WTC11 (cell line): ENCODE measurements at regions not wholly inside any gene's neighbourhood (a gene's known extent, or its start where the extent isn't known, plus 50 kb on each side); places are given as distances from the start of the nearest gene placed in this dataset.
A peak's percentile ranks its signal among the peaks of the same experiment; 100 is the strongest.

Source experiments
- ATAC-seq: fragments of 200-7000 bp; cut with Tn5 transposase; 2 replicates; pipeline ENCODE4 v1.10.0; 2021; ENCODE audit warnings: mild to moderate bottlenecking, moderate library complexity
- CTCF ChIA-PET: fragments of 300-600 bp; sonication (Branson Sonifier 250); formaldehyde crosslinking; loops from one replicate; lab custom pipeline; 2021; ENCODE audit warnings: antibody characterized with exemption; lab: Charles Lee
- POLR2A ChIA-PET: fragments of 350-600 bp; sonication (Branson Sonifier 250); formaldehyde crosslinking; loops from one replicate; lab custom pipeline; 2021; ENCODE audit warnings: antibody characterized with exemption; lab: Charles Lee
- DNase-seq: peaks from one replicate; pipeline ENCODE4 v3.0.0; 2021; ENCODE audit warnings: low spot score
- H3K27ac Mint-ChIP-seq: 2 replicates; pipeline ENCODE4 v1.8.0; 2021; ENCODE audit warnings: mixed read lengths
- H3K27me3 Mint-ChIP-seq: 2 replicates; pipeline ENCODE4 v1.8.0; 2021; ENCODE audit warnings: low read depth, mild to moderate bottlenecking, moderate library complexity, mixed read lengths
- H3K36me3 Mint-ChIP-seq: 2 replicates; pipeline ENCODE4 v1.8.0; 2021; ENCODE audit warnings: mixed read lengths
- H3K4me1 Mint-ChIP-seq: 2 replicates; pipeline ENCODE4 v1.8.0; 2022; ENCODE audit warnings: mixed read lengths
- H3K4me3 Mint-ChIP-seq: 2 replicates; pipeline ENCODE4 v1.8.0; 2021; ENCODE audit warnings: mild to moderate bottlenecking, moderate library complexity, mixed read lengths
- H3K9me3 Mint-ChIP-seq: 2 replicates; pipeline ENCODE4 v1.8.0; 2021; ENCODE audit warnings: mixed read lengths
- ESRRA ChIP-seq: sonication (generic); formaldehyde crosslinking; IDR thresholded peaks from 2 replicates; pipeline ENCODE4 v1.8.1; 2022; ENCODE audit warnings: mild to moderate bottlenecking, missing genetic modification reagents, borderline replicate concordance
- FOXJ3 ChIP-seq: sonication (generic); formaldehyde crosslinking; IDR thresholded peaks from 2 replicates; pipeline ENCODE4 v1.9.0; 2021; ENCODE audit warnings: missing genetic modification reagents, mild to moderate bottlenecking, borderline replicate concordance
- JAZF1 ChIP-seq: fragments of 250-450 bp; sonication (Bioruptor Pico); IDR thresholded peaks from 2 replicates; pipeline ENCODE4 v1.9.0; 2021; ENCODE audit warnings: moderate library complexity, mild to moderate bottlenecking, inconsistent platforms
- KAT7 ChIP-seq: sonication (generic); formaldehyde crosslinking; IDR thresholded peaks from 2 replicates; pipeline ENCODE4 v1.8.1; 2023; ENCODE audit warnings: missing genetic modification reagents, mild to moderate bottlenecking, borderline replicate concordance
- MYBL2 ChIP-seq: sonication (generic); formaldehyde crosslinking; IDR thresholded peaks from 2 replicates; pipeline ENCODE4 v1.8.1; 2023; ENCODE audit warnings: mild to moderate bottlenecking, moderate library complexity, missing genetic modification reagents
- NFATC4 ChIP-seq: fragments of 250-450 bp; sonication (Bioruptor Pico); IDR thresholded peaks from 2 replicates; pipeline ENCODE4 v1.9.0; 2021; ENCODE audit warnings: mild to moderate bottlenecking
- NR1H2 ChIP-seq: sonication (generic); formaldehyde crosslinking; IDR thresholded peaks from 2 replicates; pipeline ENCODE4 v1.9.0; 2021; ENCODE audit warnings: mild to moderate bottlenecking, moderate library complexity, missing genetic modification reagents
- NR2C2 ChIP-seq: sonication (generic); formaldehyde crosslinking; IDR thresholded peaks from 2 replicates; pipeline ENCODE4 v1.8.0; 2022; ENCODE audit warnings: mild to moderate bottlenecking, missing genetic modification reagents
- SMAD4 ChIP-seq: sonication (generic); formaldehyde crosslinking; IDR thresholded peaks from 2 replicates; pipeline ENCODE4 v1.8.0; 2022; ENCODE audit warnings: mild to moderate bottlenecking, missing genetic modification reagents
- SOX15 ChIP-seq: fragments of 250-450 bp; sonication (Bioruptor Pico); IDR thresholded peaks from 2 replicates; pipeline ENCODE4 v1.9.0; 2021; ENCODE audit warnings: mild to moderate bottlenecking
- SP1 ChIP-seq: sonication (generic); formaldehyde crosslinking; conservative IDR thresholded peaks from 2 replicates; pipeline ENCODE4 v1.8.1; 2022; ENCODE audit warnings: missing genetic modification reagents
- TEAD1 ChIP-seq: sonication (generic); formaldehyde crosslinking; IDR thresholded peaks from 2 replicates; pipeline ENCODE4 v1.8.0; 2022; ENCODE audit warnings: mild to moderate bottlenecking, missing genetic modification reagents
- ZNF219 ChIP-seq: sonication (generic); formaldehyde crosslinking; IDR thresholded peaks from 2 replicates; pipeline ENCODE4 v1.8.0; 2023; ENCODE audit warnings: missing genetic modification reagents, mild to moderate bottlenecking, borderline replicate concordance
- ZNF232 ChIP-seq: sonication (generic); formaldehyde crosslinking; IDR thresholded peaks from 2 replicates; pipeline ENCODE4 v1.8.0; 2022; ENCODE audit warnings: mild to moderate bottlenecking, missing genetic modification reagents
- TF ChIP-seq, protein P1 (sequence below): sonication (generic); formaldehyde crosslinking; IDR thresholded peaks from 2 replicates; pipeline ENCODE4 v1.8.1; 2022; ENCODE audit warnings: mild to moderate bottlenecking, missing genetic modification reagents, moderate library complexity, borderline replicate concordance
- TF ChIP-seq, protein P2 (sequence below): fragments of 250-450 bp; sonication (Bioruptor Pico); IDR thresholded peaks from 2 replicates; pipeline ENCODE4 v2.1.2; 2022; ENCODE audit warnings: mild to moderate bottlenecking, moderate library complexity
- TF ChIP-seq, protein P3 (sequence below): sonication (generic); formaldehyde crosslinking; IDR thresholded peaks from 2 replicates; pipeline ENCODE4 v1.8.0; 2023; ENCODE audit warnings: missing genetic modification reagents, mild to moderate bottlenecking, borderline replicate concordance
- TF ChIP-seq, protein P4 (sequence below): sonication (generic); formaldehyde crosslinking; IDR thresholded peaks from 2 replicates; pipeline ENCODE4 v1.8.0; 2022; ENCODE audit warnings: mild to moderate bottlenecking, missing genetic modification reagents
- TF ChIP-seq, protein P5 (sequence below): sonication (generic); formaldehyde crosslinking; IDR thresholded peaks from 2 replicates; pipeline ENCODE4 v1.8.1; 2023; ENCODE audit warnings: mild to moderate bottlenecking, missing genetic modification reagents, moderate library complexity
- TF ChIP-seq, protein P6 (sequence below): sonication (generic); formaldehyde crosslinking; conservative IDR thresholded peaks from 2 replicates; pipeline ENCODE4 v1.8.1; 2023; ENCODE audit warnings: mild to moderate bottlenecking, low read depth, missing genetic modification reagents, moderate library complexity
- TF ChIP-seq, protein P7 (sequence below): sonication (generic); formaldehyde crosslinking; IDR thresholded peaks from 2 replicates; pipeline ENCODE4 v1.8.1; 2023; ENCODE audit warnings: mild to moderate bottlenecking, missing genetic modification reagents
- TF ChIP-seq, protein P8 (sequence below): sonication (generic); formaldehyde crosslinking; IDR thresholded peaks from 2 replicates; pipeline ENCODE4 v1.8.1; 2022; ENCODE audit warnings: low read depth, mild to moderate bottlenecking, moderate library complexity, missing genetic modification reagents, borderline replicate concordance

DNA sequence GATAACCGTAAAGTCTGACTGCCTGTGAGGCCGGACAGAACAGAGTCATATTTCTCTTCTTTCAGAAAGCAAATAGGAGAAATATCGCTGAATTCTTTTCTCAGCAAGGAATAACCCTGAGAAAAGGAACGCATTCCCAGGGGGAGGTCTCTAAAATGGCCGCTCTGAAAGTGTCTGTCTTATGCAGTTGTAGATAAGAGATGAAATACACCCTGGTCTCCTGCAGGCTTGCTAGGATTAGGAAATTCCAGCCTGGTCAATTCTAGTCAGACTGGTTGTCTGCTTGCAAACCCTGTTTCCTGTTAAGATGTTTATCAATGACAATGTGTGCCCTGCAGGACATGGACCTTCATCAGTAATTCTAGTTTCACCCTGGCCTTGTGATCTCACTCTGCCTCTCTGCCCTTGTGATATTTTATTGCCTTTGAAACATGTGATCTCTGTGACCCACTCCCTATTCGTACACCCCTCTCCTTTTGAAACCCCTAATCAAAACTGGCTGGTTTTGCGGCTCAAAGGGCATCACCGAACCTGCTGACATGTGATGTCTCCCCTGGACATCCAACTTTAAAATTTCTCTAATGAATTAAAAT is 934.8 kb upstream of the SPRY2 start:
- ChIA-PET CTCF (no interaction called here), POLR2A (no interaction called here)
- peak; percentile 34 for DNase-seq
- peaks cover 40% of the 10 kb centered on the region for H3K9me3 Mint-ChIP-seq
- no peaks in the 10 kb centered on the region for H3K27me3 Mint-ChIP-seq
- TF ChIP-seq KAT7 (CRISPR knock-in tag) (no peak), NR1H2 (CRISPR knock-in tag) (no peak), TEAD1 (CRISPR knock-in tag) (no peak), SOX15 (no peak), MYBL2 (CRISPR knock-in tag) (no peak), ESRRA (no peak), SP1 (CRISPR knock-in tag) (no peak), FOXJ3 (CRISPR knock-in tag) (no peak), JAZF1 (CRISPR knock-in tag) (no peak), ZNF219 (CRISPR knock-in tag) (no peak), NFATC4 (CRISPR knock-in tag) (no peak), NR2C2 (no peak)
- TF ChIP-seq, protein P1, sequence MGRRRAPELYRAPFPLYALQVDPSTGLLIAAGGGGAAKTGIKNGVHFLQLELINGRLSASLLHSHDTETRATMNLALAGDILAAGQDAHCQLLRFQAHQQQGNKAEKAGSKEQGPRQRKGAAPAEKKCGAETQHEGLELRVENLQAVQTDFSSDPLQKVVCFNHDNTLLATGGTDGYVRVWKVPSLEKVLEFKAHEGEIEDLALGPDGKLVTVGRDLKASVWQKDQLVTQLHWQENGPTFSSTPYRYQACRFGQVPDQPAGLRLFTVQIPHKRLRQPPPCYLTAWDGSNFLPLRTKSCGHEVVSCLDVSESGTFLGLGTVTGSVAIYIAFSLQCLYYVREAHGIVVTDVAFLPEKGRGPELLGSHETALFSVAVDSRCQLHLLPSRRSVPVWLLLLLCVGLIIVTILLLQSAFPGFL (CRISPR knock-in tag) = no peak
- TF ChIP-seq, protein P2, sequence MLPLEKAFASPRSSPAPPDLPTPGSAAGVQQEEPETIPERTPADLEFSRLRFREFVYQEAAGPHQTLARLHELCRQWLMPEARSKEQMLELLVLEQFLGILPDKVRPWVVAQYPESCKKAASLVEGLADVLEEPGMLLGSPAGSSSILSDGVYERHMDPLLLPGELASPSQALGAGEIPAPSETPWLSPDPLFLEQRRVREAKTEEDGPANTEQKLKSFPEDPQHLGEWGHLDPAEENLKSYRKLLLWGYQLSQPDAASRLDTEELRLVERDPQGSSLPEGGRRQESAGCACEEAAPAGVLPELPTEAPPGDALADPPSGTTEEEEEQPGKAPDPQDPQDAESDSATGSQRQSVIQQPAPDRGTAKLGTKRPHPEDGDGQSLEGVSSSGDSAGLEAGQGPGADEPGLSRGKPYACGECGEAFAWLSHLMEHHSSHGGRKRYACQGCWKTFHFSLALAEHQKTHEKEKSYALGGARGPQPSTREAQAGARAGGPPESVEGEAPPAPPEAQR (CRISPR knock-in tag) = no peak
- TF ChIP-seq, protein P3, sequence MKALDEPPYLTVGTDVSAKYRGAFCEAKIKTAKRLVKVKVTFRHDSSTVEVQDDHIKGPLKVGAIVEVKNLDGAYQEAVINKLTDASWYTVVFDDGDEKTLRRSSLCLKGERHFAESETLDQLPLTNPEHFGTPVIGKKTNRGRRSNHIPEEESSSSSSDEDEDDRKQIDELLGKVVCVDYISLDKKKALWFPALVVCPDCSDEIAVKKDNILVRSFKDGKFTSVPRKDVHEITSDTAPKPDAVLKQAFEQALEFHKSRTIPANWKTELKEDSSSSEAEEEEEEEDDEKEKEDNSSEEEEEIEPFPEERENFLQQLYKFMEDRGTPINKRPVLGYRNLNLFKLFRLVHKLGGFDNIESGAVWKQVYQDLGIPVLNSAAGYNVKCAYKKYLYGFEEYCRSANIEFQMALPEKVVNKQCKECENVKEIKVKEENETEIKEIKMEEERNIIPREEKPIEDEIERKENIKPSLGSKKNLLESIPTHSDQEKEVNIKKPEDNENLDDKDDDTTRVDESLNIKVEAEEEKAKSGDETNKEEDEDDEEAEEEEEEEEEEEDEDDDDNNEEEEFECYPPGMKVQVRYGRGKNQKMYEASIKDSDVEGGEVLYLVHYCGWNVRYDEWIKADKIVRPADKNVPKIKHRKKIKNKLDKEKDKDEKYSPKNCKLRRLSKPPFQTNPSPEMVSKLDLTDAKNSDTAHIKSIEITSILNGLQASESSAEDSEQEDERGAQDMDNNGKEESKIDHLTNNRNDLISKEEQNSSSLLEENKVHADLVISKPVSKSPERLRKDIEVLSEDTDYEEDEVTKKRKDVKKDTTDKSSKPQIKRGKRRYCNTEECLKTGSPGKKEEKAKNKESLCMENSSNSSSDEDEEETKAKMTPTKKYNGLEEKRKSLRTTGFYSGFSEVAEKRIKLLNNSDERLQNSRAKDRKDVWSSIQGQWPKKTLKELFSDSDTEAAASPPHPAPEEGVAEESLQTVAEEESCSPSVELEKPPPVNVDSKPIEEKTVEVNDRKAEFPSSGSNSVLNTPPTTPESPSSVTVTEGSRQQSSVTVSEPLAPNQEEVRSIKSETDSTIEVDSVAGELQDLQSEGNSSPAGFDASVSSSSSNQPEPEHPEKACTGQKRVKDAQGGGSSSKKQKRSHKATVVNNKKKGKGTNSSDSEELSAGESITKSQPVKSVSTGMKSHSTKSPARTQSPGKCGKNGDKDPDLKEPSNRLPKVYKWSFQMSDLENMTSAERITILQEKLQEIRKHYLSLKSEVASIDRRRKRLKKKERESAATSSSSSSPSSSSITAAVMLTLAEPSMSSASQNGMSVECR (CRISPR knock-in tag) = no peak
- TF ChIP-seq, protein P4, sequence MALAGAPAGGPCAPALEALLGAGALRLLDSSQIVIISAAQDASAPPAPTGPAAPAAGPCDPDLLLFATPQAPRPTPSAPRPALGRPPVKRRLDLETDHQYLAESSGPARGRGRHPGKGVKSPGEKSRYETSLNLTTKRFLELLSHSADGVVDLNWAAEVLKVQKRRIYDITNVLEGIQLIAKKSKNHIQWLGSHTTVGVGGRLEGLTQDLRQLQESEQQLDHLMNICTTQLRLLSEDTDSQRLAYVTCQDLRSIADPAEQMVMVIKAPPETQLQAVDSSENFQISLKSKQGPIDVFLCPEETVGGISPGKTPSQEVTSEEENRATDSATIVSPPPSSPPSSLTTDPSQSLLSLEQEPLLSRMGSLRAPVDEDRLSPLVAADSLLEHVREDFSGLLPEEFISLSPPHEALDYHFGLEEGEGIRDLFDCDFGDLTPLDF (CRISPR knock-in tag) = no peak
- TF ChIP-seq, protein P5, sequence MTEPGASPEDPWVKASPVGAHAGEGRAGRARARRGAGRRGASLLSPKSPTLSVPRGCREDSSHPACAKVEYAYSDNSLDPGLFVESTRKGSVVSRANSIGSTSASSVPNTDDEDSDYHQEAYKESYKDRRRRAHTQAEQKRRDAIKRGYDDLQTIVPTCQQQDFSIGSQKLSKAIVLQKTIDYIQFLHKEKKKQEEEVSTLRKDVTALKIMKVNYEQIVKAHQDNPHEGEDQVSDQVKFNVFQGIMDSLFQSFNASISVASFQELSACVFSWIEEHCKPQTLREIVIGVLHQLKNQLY (CRISPR knock-in tag) = no peak
- no peaks in the 10 kb centered on the region for H3K4me1 Mint-ChIP-seq
- H3K36me3 Mint-ChIP-seq = peaks cover 21% of the 10 kb centered on the region
- H3K27ac Mint-ChIP-seq = no peak overlapping the region
- H3K4me3 Mint-ChIP-seq = no peak overlapping the region
- no peak for ATAC-seq

DNA sequence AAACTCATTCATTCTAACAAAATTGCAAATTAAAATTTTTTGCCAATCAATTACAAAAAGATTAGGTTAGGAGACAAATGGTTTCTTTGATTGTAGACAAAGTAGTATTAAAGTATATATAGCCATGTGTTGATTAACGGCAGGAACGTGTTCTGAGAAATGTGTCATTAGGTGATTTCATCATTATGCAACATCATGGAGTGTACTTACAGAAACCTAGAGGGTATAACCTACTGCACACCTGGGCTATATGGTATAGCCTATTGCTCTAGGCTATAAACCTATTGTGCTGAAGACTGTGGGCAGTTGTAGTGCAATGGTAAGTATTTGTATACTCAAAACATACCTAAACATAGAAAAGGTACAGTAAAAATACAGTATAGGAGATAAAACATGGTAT is 906.8 kb upstream of the SPRY2 start:
- ChIA-PET CTCF (no interaction called here), POLR2A (no interaction called here)
- no peak overlapping the region for H3K4me3 Mint-ChIP-seq
- no peaks in the 10 kb centered on the region for H3K27me3 Mint-ChIP-seq
- DNase-seq (no peak), ATAC-seq (no peak)
- no peaks in the 10 kb centered on the region for H3K36me3 Mint-ChIP-seq
- no peaks in the 10 kb centered on the region for H3K9me3 Mint-ChIP-seq
- no peaks in the 10 kb centered on the region for H3K4me1 Mint-ChIP-seq
- no peak overlapping the region for H3K27ac Mint-ChIP-seq
- TF ChIP-seq, protein P6, sequence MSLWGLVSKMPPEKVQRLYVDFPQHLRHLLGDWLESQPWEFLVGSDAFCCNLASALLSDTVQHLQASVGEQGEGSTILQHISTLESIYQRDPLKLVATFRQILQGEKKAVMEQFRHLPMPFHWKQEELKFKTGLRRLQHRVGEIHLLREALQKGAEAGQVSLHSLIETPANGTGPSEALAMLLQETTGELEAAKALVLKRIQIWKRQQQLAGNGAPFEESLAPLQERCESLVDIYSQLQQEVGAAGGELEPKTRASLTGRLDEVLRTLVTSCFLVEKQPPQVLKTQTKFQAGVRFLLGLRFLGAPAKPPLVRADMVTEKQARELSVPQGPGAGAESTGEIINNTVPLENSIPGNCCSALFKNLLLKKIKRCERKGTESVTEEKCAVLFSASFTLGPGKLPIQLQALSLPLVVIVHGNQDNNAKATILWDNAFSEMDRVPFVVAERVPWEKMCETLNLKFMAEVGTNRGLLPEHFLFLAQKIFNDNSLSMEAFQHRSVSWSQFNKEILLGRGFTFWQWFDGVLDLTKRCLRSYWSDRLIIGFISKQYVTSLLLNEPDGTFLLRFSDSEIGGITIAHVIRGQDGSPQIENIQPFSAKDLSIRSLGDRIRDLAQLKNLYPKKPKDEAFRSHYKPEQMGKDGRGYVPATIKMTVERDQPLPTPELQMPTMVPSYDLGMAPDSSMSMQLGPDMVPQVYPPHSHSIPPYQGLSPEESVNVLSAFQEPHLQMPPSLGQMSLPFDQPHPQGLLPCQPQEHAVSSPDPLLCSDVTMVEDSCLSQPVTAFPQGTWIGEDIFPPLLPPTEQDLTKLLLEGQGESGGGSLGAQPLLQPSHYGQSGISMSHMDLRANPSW = no peak
- TF ChIP-seq ZNF232 (CRISPR knock-in tag) (no peak), NFATC4 (CRISPR knock-in tag) (no peak), SMAD4 (CRISPR knock-in tag) (no peak)
- TF ChIP-seq, protein P7, sequence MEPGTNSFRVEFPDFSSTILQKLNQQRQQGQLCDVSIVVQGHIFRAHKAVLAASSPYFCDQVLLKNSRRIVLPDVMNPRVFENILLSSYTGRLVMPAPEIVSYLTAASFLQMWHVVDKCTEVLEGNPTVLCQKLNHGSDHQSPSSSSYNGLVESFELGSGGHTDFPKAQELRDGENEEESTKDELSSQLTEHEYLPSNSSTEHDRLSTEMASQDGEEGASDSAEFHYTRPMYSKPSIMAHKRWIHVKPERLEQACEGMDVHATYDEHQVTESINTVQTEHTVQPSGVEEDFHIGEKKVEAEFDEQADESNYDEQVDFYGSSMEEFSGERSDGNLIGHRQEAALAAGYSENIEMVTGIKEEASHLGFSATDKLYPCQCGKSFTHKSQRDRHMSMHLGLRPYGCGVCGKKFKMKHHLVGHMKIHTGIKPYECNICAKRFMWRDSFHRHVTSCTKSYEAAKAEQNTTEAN = no peak
- TF ChIP-seq, protein P8, sequence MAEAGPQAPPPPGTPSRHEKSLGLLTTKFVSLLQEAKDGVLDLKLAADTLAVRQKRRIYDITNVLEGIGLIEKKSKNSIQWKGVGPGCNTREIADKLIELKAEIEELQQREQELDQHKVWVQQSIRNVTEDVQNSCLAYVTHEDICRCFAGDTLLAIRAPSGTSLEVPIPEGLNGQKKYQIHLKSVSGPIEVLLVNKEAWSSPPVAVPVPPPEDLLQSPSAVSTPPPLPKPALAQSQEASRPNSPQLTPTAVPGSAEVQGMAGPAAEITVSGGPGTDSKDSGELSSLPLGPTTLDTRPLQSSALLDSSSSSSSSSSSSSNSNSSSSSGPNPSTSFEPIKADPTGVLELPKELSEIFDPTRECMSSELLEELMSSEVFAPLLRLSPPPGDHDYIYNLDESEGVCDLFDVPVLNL (CRISPR knock-in tag) = no peak
